Left colon (tissue), 2 donors: ENCODE measurements at regions not wholly inside any gene's neighbourhood (a gene's known extent, or its start where the extent isn't known, plus 50 kb on each side); places are given as distances from the start of the nearest gene placed in this dataset.
"Not testable (repeated sequence)": the region's sequence is repeated elsewhere in the genome, so short reads cannot be mapped to it uniquely, and the experiment has no call there.

Source experiments
- ATAC-seq: fragments of 200-7000 bp; cut with Tn5 transposase; one replicate; pipeline ENCODE4 v1.9.1; 2020; ENCODE audit warnings: mild to moderate bottlenecking, moderate library complexity
- DNase-seq, 2 donors: peaks; one replicate each; pipeline ENCODE4 v3.0.0-alpha.2; 2020
- intact Hi-C, 2 donors: fragments of 100-400 bp; cut with DNase I in 1 of 2; cut with micrococcal nuclease in 1 of 2; formaldehyde crosslinking; loops; one replicate each; pipeline versions ENCODE4 v1.11.2 to v1.14.0; 2022; cut with DNase I, micrococcal nuclease
- donor health status: DM: no; HTN: no; CAD: no.
- donor health status: DM: yes; HTN: yes; CAD: no.

DNA sequence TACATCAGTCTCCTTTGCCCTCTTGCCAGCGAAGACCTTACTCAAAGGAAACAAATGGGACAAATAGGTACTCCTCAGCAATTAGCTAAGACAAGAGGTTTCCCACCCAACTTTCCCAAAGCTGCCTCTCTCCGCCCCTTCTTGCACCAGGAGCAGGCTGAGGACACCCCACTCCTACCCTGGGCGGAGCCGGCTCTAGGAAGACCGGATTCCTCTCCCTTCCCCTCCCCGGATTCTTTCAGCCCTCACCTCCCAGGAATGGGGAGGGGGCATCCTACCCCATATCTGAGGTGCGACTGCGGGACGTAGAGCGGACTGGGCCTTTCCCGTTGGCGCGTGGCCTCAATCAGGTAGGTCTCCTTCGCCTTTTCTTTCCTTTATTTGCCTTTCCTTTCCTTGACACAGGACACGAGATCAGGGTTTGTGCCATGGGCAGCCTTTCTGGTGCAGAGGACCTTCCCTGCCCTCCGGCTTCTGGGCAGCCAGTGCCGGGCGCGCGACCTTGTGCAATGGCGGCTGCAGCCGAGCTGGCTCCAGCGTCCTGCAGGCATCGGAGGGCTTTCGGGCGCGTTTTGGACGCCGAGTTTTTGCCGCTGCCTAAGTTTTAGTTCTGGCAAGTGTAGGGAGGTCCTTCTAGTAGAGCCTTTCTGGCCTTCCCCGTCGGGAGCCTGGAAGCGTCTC lies 279.9 kb downstream of the PLS3 start:
- DNase-seq, ATAC-seq, intact Hi-C loops: not testable (repeated sequence)

DNA sequence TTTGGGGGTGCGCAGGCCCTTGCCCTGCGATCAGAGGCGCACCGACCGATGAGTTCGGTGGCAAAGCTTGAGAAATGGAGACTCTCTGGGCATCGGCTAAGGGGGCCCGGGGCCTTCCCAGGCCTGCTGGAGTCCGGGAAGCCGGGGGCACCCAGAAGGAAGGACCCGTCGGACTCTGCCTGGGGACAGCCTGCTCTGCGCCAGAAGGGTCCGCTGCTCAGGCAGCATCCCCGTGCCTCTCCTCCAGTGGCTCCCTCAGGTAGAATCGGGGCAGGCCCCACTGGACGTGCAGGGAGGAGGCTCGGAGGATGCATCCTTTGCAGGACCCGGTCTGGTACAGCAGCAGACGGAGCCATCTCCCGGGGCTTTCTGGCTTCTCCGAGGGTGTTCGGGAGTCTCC lies 290.0 kb downstream of the PLS3 start:
- ATAC-seq, intact Hi-C loops: not testable (repeated sequence)
- peak in 1 of 2 donors; percentile 21 for DNase-seq

DNA sequence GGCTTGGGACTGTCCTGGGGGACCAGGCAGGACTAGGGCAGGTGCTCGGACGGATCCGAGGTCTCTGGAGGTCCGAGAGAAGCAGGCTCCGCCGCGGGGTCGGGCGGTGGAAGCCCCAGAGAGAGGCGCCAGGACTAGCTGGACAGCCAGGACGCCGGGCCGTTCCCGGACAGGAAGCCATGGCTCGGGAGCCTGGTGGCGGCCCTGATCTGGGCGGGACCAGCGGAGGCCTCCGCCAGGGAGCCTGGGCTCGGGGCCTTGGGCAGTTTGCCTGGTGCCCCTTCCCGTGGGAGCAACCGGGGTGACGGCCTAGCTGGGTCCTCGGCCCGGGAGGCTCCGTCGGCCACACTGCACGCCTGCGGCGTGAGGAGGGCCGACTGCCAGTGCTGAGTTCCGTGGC lies 292.3 kb downstream of the PLS3 start:
- ATAC-seq, DNase-seq, intact Hi-C loops: not testable (repeated sequence)

DNA sequence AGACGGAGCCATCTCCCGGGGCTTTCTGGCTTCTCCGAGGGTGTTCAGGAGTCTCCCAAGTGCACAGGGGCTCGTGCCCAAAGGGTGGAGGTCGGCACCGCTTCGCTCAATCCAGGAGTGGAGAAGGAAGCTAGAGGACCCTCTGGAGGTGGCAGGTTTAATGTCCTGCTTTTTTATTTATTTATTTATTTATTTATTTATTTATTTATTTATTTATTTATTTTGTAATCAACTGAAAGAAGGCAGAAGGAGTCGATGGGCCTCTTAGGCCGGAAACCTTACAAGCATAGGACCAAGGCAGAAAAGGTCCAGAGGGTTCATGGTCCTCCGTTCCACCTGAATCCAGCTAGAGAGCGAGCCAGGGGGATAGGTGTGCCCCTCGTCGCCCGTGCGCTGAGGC lies 289.4 kb upstream of the AGTR2 start:
- DNase-seq, intact Hi-C loops, ATAC-seq: not testable (repeated sequence)

DNA sequence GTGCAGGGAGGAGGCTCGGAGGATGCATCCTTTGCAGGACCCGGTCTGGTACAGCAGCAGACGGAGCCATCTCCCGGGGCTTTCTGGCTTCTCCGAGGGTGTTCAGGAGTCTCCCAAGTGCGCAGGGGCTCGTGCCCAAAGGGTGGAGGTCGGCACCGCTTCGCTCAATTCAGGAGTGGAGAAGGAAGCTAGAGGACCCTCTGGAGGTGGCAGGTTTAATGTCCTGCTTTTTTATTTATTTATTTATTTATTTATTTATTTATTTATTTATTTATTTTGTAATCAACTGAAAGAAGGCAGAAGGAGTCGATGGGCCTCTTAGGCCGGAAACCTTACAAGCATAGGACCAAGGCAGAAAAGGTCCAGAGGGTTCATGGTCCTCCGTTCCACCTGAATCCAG lies 286.4 kb upstream of the AGTR2 start:
- ATAC-seq, intact Hi-C loops, DNase-seq: not testable (repeated sequence)

DNA sequence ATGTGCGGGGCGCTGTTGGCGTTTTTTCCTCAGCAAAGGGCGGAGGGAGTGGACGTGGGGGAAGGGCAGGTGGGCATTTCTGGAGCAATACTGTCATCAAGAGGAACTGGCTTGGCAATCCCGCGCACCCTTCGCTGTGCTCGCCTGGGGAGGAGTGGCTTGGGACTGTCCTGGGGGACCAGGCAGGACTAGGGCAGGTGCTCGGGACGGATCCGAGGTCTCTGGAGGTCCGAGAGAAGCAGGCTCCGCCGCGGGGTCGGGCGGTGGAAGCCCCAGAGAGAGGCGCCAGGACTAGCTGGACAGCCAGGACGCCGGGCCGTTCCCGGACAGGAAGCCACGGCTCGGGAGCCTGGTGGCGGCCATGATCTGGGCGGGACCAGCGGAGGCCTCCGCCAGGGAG lies 282.5 kb upstream of the AGTR2 start:
- intact Hi-C loops, ATAC-seq: not testable (repeated sequence)
- peak; percentile 78 for DNase-seq

DNA sequence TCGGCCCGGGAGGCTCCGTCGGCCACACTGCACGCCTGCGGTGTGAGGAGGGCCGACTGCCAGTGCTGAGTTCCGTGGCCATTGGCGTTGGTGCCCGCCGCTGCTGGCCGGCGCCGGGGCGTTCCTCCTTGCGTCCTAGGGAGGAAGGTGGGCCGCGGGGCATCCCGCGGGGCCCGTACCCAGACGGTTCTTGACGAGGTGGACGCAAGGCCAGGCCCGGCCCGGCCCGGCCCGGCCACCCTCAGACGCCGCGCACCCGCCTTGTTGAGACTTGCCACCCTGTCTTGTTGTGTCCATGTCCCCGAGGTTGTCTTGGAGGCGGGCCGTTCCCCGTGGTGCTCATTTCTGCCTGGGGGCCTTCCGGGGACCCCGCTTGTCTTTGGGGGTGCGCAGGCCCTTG lies 282.0 kb upstream of the AGTR2 start:
- intact Hi-C loops, DNase-seq, ATAC-seq: not testable (repeated sequence)

DNA sequence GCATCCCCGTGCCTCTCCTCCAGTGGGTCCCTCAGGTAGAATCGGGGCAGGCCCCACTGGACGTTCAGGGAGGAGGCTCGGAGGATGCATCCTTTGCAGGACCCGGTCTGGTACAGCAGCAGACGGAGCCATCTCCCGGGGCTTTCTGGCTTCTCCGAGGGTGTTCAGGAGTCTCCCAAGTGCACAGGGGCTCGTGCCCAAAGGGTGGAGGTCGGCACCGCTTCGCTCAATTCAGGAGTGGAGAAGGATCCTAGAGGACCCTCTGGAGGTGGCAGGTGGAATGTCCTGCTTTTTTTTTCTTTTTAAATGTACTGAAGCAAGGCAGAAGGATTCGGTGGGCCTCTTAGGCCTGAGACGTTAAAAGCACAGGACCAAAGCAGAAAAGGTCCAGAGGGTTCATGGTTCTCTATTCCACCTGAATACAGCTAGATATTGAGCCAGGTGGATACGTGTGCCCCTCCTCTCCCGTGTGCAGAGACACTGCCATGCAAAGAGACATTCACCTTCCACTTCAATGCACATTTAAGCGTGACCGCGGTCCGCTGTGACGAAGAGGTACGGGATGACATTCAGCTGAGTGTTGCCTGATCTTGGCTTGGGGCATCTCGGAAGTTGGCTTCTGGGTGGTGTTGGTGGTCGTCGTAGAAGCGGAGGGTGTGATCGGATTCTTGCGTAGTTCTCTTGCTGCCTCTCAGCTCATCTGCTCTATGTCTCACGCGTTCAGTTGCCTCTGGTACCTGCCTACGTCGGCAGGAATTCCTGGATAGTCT lies 281.2 kb upstream of the AGTR2 start:
- peak in 1 of 2 donors; percentile 39 for DNase-seq
- intact Hi-C loops = no loop called here
- no peak for ATAC-seq

DNA sequence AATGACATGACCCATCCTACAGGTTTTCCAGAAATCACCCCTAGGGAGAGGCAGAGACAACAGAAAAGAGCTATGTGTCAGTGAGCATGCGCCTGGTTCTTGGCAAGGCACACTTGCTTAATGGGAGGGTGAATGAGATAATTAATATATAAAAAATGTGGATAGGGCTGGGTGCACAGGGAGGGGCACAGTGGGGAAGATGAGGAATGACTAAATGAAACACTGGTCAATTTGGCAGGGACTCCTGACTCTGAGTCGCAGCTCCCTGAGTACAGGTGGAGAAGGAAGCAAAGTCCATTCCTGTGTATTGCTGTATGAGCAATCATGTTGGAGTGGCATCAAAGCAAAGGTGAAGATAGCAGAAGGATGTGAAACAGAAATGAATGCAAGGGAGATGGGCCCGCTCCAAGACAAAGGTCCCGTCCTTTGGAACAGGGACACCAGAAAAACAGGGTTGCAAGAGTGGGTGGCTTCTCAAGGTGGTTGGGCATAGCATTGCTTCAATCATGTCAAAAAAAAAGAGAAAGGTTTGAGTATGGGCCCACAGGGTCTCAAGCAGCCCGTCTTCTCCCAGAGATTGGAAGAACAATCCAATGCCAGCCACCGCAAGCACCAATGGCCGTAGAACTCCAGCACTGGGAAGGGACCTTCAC lies 278.4 kb upstream of the AGTR2 start:
- no peak for DNase-seq
- ATAC-seq = peak; percentile 81
- intact Hi-C loops = no loop called here

DNA sequence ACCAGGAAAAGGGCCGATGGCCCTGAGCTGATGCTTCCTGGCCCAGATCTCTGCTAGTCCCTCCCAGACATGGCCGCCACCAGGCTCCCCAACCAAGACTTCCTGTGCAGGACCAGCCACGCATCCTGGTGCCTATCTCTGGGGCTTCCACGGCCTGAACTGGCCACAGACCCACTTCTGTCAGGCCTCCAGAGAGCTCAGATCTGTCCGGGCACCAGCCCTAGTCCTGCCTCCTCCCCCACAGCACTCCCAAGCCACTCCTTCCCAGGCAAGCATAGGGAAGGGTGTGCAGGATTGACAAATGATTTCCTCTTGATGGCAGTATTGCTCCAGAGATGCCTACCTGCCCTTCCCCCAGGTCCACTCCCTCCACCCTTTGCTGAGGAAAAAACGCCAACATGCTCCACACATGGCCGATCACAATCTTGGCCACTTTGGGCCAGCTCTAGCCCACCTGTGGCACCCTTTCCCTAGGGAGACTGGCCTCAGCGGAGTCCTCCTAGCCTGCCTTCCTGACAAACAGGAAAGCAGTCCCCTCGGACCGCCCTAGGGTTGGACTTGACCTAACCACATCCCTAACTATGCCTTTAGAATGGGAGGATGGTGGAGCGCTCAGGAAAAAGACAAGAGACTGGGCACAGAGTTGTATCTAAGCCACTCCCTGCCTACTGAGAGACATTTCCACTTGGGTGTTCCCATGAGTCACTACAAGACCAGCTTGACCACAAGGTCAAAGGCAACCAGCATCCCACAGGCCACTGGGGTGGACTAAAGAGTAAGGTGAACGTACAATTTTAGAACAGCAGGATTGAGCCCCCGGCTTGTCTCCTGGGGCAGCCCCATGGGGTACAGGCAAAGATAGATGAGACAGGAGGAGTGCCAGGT lies 277.5 kb upstream of the AGTR2 start:
- ATAC-seq = peak; percentile 88
- intact Hi-C loops = no loop called here
- DNase-seq = peak; percentile 57 to 75

DNA sequence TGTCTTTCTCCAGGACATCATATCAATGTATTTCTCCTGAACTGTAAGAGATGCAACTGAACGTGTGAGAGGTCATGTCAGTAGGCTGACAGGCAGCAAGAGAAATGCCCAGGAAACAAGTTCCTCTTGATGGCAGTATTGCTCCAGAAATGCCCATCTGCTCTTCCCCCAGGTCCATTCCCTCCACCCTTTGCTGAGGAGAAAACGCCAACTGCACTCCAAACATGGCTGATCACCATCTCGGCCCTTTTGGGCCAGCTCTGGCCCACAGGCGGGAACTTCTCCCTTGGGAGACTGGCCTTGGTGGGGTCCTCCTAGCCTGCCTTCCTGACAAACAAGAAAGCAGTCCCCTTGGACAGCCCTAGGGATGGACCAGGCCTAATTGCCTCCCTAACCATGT lies 276.5 kb upstream of the AGTR2 start:
- DNase-seq (no peak), ATAC-seq (peak; percentile 39)
- intact Hi-C loops = no loop called here

DNA sequence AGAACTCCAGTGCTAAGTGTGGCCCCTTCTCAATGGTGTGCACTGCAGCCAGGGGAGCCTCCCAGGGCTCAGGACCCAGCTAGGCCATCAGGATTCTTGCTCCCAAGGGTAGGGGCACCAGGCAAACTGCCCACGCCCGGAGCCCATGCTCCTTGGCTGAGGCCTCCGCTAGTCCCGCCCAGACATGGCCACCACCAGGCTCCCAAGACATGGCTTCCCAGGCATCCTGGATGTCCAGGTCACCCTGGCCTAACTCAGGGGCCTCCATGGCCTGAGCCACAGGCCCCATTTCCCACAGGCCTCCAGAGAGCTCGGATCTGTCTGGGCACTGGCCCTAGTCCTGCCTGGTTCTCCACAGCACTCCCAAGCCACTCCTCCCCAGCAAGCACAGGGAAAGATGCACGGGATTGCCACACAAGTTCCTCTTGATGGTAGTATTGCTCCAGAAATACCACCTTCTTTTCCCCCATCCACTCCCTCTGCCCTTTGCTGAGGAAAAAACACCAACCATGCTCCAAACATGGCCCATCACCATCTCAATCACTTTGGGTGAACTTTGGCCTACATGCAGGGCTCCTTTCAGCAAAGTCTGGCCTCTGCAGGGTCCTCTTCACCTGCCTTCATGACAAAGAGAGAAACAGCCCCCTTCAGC lies 274.7 kb upstream of the AGTR2 start:
- intact Hi-C loops = no loop called here
- no peak for ATAC-seq
- DNase-seq = no peak

DNA sequence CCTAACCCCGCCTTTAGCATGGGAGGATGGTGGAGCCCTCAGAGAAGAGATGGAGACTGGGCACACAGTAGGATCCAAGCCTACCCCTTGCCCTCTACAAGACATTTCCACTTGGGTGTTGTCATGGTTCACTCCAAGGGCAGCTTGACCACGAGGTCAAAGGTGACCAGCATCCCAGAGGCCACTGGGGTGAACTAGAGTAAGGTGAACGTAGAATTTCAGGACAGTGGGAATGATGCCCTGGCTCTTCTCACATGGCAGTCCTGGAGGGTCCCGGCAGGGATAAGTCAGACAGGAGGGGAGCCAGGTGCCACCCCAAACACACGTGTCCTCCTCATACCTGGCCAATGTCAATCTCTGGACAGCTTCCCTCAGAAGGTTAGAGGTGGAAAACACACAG lies 274.2 kb upstream of the AGTR2 start:
- intact Hi-C loops = no loop called here
- no peak for ATAC-seq

DNA sequence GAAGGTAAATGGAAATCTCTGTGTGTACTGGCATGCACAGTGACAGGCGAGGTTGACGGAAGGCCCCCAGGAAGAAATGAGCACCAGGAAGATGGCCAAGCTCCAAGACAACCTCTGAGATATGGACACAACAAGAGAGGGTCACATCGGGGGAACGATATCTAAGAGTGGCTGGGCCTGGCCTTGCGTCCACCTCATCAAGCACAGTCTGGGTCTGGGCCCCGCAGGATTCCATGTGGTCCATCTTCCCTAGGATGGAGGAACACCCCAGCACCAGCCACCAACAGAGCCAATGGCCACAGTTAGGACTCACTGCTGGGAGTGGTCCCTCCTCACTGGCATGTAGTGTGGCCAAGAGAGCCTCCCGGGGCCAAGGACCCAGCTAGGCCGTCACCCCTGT lies 272.6 kb upstream of the AGTR2 start:
- intact Hi-C loops = no loop called here
- DNase-seq (no peak), ATAC-seq (no peak)

More for the DNA sequence above, 274.2 kb upstream of the AGTR2 start:
- DNase-seq = no peak

DNA sequence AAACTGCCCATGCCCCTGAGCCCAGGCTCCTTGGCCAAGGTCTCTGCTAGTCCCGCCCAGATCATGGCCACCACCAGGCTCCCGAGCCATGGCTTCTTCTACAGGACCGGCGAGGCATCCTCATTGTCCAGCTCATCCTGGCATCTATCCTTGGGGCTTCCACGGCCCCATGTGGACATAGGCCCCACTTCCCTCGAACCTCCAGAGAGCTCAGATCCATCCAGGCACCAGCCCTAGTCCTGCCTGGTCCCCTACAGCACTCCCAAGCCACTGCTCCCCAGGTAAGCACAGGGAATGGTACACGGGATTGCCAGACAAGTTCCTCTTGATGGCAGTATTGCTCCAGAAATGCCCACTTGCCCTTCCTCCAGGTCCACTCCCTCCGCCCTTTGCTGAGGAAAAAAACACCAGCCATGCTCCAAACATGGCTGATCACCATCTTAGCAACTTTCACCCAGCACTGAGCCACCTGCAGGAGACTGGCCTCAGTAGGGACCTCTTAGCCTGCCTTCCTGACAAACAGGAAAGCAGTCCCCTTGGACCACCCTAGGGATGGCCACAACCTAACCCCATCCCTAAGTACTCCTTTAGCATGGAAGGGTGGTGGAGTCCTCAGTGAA lies 272.1 kb upstream of the AGTR2 start:
- intact Hi-C loops = no loop called here
- DNase-seq = peak; percentile 63 to 92
- ATAC-seq = peak; percentile 82

DNA sequence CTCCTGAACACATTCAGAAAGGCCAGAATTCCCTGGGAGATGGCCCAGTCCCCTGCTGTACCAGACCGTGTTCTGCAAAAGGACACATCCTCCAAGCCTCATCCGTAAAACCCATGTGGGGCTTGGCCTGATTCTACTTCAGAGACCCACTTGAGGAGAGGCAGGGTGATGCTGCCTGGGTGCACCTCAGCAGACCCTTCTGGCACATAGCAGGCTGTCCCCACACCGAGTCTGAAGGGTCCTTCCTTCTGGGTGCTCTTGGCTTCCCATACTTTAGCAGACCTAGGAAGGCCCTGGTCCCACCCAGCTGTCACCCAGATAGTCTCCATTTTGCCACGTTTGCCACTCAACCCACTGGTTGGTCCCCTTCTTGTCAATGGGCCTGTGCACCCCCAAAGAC lies 270.1 kb upstream of the AGTR2 start:
- no peak for ATAC-seq
- intact Hi-C loops = no loop called here
- DNase-seq = no peak

DNA sequence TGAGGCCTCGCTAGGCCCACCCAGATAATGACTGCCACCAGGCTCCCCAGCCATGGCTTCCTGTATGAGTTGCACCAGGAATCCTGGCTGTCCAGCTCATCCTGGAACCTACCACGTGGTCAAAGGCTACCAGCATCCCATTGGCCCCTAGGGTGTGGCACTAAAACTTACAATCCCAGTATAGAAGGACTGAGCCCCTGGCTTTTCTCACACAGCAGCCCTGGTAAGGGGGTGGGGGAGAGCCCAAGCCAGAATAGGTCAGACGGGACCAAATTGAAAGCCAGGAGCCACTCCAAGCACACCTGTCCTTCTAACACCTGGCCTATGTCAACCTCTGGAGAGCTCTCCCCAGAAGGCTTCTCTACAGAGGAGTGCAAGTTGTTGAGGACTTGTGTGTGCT lies 269.3 kb upstream of the AGTR2 start:
- DNase-seq (no peak), ATAC-seq (no peak)
- intact Hi-C loops = no loop called here

DNA sequence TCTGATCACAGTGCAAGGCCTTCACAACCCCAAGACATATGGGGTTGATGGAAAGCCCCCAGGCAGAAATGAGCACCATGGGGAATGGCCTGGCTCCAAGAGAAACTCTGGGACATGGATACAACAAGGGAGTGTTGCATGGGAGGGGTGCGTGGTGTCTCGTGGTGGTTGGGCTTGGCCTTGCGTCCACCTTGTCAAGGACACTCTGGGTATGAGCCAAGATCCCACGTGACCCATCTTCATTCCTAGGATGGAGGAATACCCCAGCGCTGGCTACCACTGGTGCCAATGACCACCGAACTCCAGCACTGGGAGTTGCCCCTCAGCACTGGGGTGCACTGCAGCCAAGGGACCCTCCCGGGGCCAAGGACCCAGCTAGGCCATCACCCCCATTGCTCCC lies 267.5 kb upstream of the AGTR2 start:
- intact Hi-C loops = no loop called here
- DNase-seq (no peak), ATAC-seq (no peak)
